ENCODE measurements at regions not wholly inside any gene's neighbourhood (a gene's known extent, or its start where the extent isn't known, plus 50 kb on each side); places are given as distances from the start of the nearest gene placed in this dataset.

GRCh38 chr20:47883186-47883585, 97.9 kb upstream of the SULF2 start:
- no peaks in the 10 kb centered on the region for H3K27me3 ChIP-seq
- no peaks in the 10 kb centered on the region for H3K9me3 ChIP-seq
- H3K4me3 ChIP-seq (ENCODE audit: low read depth in 1 of 2, low read length in 1 of 2) = no peak overlapping the region
- TF ChIP-seq CTCF (IDR thresholded peaks at IDR 0.05) = no peak
- no peak overlapping the region for H3K27ac ChIP-seq
- H3K36me3 ChIP-seq = no peaks in the 10 kb centered on the region
- no peaks in the 10 kb centered on the region for H3K4me1 ChIP-seq (ENCODE audit: control insufficient read depth in 1 of 2, insufficient read depth in 1 of 2, low read depth in 1 of 2, low read length in 1 of 2)

GRCh38 chr20:47879771-47880170, 94.5 kb upstream of the SULF2 start:
- H3K27me3 ChIP-seq = peaks cover 9% of the 10 kb centered on the region
- H3K27ac ChIP-seq = no peak overlapping the region
- no peaks in the 10 kb centered on the region for H3K9me3 ChIP-seq
- TF ChIP-seq CTCF (IDR thresholded peaks at IDR 0.05) = no peak
- H3K4me3 ChIP-seq (ENCODE audit: low read depth in 1 of 2, low read length in 1 of 2) = no peak overlapping the region
- no peaks in the 10 kb centered on the region for H3K4me1 ChIP-seq (ENCODE audit: control insufficient read depth in 1 of 2, insufficient read depth in 1 of 2, low read depth in 1 of 2, low read length in 1 of 2)
- no peaks in the 10 kb centered on the region for H3K36me3 ChIP-seq

DNA sequence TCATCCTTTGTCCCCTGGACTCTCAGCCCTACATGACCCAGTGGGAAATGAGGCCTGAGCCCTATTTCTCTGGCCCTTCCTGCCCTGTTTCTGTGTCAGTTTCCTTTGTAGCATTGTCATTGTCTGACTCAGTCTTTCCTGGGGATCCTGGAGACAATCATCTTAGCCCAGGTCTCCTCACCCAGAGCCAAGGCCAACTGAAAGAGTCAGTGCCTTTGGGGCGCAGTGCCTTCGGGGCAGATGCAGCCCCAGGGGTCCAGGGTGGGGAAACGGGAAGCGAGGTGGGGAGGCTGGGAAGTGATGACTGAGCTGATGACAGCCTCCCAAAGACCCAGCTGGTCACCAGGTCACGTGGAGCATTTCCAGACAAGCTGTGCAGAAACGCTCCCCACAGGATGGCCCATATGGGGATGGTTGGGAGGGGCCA, 93.3 kb upstream of the SULF2 start:
- no peak for TF ChIP-seq CTCF (IDR thresholded peaks at IDR 0.05)
- Histone ChIP-seq H3K27me3 (peaks cover 9% of the 10 kb centered on the region), H3K4me1 (ENCODE audit: control insufficient read depth in 1 of 2, insufficient read depth in 1 of 2, low read depth in 1 of 2, low read length in 1 of 2) (no peaks in the 10 kb centered on the region), H3K27ac (no peak overlapping the region), H3K9me3 (no peaks in the 10 kb centered on the region), H3K4me3 (ENCODE audit: low read depth in 1 of 2, low read length in 1 of 2) (no peak overlapping the region), H3K36me3 (no peaks in the 10 kb centered on the region)

GRCh38 chr20:47876311-47877088, 91.2 kb upstream of the SULF2 start:
- Histone ChIP-seq H3K4me3 (ENCODE audit: low read depth in 1 of 2, low read length in 1 of 2) (no peak overlapping the region), H3K4me1 (ENCODE audit: control insufficient read depth in 1 of 2, insufficient read depth in 1 of 2, low read depth in 1 of 2, low read length in 1 of 2) (no peaks in the 10 kb centered on the region), H3K27ac (no peak overlapping the region), H3K36me3 (no peaks in the 10 kb centered on the region), H3K27me3 (peaks cover 9% of the 10 kb centered on the region), H3K9me3 (no peaks in the 10 kb centered on the region)
- TF ChIP-seq CTCF (IDR thresholded peaks at IDR 0.05) = no peak

DNA sequence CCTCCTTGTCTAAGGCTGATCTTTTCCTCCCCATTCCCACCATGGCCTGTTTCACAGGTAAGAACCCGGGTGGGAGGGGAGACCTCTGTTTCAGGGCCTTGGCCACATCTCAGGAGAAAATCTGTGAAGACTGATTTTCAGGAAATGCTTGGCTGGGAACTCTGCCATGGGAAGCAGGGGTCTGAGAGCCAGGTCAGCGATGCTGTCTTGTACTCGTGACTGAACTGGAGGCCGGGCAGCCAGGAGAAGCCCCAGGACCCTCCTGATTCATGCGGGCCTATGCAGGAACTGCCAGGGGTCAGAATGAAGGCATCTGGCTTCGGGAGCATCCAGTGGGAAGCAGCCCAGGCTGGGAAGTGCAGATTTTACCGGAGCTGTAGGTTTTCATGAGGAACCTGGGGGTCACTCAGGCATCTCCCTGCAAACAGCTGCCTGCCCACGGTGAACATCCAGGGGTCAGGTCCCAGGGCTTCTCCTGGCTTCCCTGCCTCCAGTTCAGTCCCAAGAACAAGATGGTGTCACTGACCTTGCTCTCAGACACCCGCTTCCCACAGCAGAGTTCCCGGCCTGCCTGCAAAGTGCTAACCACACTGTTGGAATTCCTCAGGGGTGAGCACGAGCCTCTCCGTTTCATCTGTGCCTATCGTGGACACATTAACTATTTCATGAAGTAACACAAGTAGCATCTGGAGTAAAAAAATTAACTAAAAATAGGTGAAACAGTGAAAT, 90.2 kb upstream of the SULF2 start:
- no peaks in the 10 kb centered on the region for H3K4me1 ChIP-seq (ENCODE audit: control insufficient read depth in 1 of 2, insufficient read depth in 1 of 2, low read depth in 1 of 2, low read length in 1 of 2)
- H3K27me3 ChIP-seq = peaks cover 9% of the 10 kb centered on the region
- H3K27ac ChIP-seq = no peak overlapping the region
- no peaks in the 10 kb centered on the region for H3K36me3 ChIP-seq
- no peak for TF ChIP-seq CTCF (IDR thresholded peaks at IDR 0.05)
- no peak overlapping the region for H3K4me3 ChIP-seq (ENCODE audit: low read depth in 1 of 2, low read length in 1 of 2)
- no peaks in the 10 kb centered on the region for H3K9me3 ChIP-seq
